DND-41 (cell line): ENCODE measurements at regions not wholly inside any gene's neighbourhood (a gene's known extent, or its start where the extent isn't known, plus 50 kb on each side); places are given as distances from the start of the nearest gene placed in this dataset.

ENCODE experiments used
- ATAC-seq: fragments of 200-7000 bp; cut with Tn5 transposase; 3 replicates; pipeline ENCODE4 v1.9.1; 2021; ENCODE audit warnings: low read depth; ENCODE audit not compliant: insufficient read depth
- DNase-seq: peaks from one replicate; pipeline ENCODE4 v3.0.0-alpha.2; 2020
- H2AFZ ChIP-seq: 2 replicates; pipeline ENCODE4 v1.6.0; 2012; ENCODE audit warnings: low read depth, low read length
- H3K27ac ChIP-seq: 2 replicates; pipeline ENCODE4 v1.5.1; 2012; ENCODE audit warnings: low read length, inconsistent platforms
- H3K27me3 ChIP-seq: fragments of 200-600 bp; sonication (generic); 2 replicates; pipeline ENCODE4 v1.6.0; 2012; ENCODE audit warnings: low read length, mild to moderate bottlenecking, inconsistent platforms; ENCODE audit not compliant: insufficient read depth, poor library complexity
- H3K36me3 ChIP-seq: 2 replicates; pipeline ENCODE4 v1.5.1; 2012; ENCODE audit warnings: low read length, inconsistent platforms; ENCODE audit not compliant: insufficient read depth
- H3K4me1 ChIP-seq: 2 replicates; pipeline ENCODE4 v1.5.1; 2012; ENCODE audit warnings: mild to moderate bottlenecking, low read length; ENCODE audit not compliant: insufficient read depth
- H3K4me2 ChIP-seq: 2 replicates; pipeline ENCODE4 v1.6.0; 2012; ENCODE audit warnings: mild to moderate bottlenecking, moderate library complexity, low read length, inconsistent platforms; ENCODE audit not compliant: insufficient read depth
- H3K4me3 ChIP-seq, 2 experiments: fragments of 200-600 bp in 1 of 2; shearing (Covaris generic) in 1 of 2; 2 replicates each; pipeline ENCODE4 v1.5.1; 2012 to 2016; ENCODE audit warnings: inconsistent platforms in 2 of 2, low read length in 2 of 2, mild to moderate bottlenecking in 2 of 2, low read depth in 1 of 2, moderate library complexity in 1 of 2
- H3K79me2 ChIP-seq: 2 replicates; pipeline ENCODE4 v1.6.0; 2012; ENCODE audit warnings: low read length, inconsistent platforms; ENCODE audit not compliant: insufficient read depth
- H3K9ac ChIP-seq: 2 replicates; pipeline ENCODE4 v1.6.0; 2012; ENCODE audit warnings: low read depth, mild to moderate bottlenecking, inconsistent platforms, low read length, moderate library complexity
- H3K9me3 ChIP-seq: 2 replicates; pipeline ENCODE4 v1.5.1; 2012; ENCODE audit warnings: low read length, moderate library complexity, mild to moderate bottlenecking, inconsistent platforms; ENCODE audit not compliant: insufficient read depth, severe bottlenecking
- H4K20me1 ChIP-seq: 2 replicates; pipeline ENCODE4 v1.6.0; 2012; ENCODE audit warnings: low read length; ENCODE audit not compliant: insufficient read depth
- EZH2 ChIP-seq: IDR thresholded peaks from 3 replicates; pipeline ENCODE4 v1.6.1; 2012; ENCODE audit warnings: borderline replicate concordance, low read depth, mild to moderate bottlenecking, moderate library complexity, low read length, inconsistent platforms; ENCODE audit not compliant: severe bottlenecking
- TF ChIP-seq, protein P1 (sequence below): IDR thresholded peaks from 2 replicates; pipeline ENCODE4 v1.5.1; 2012; ENCODE audit warnings: borderline replicate concordance, low read length, moderate library complexity, mild to moderate bottlenecking; ENCODE audit not compliant: poor library complexity, severe bottlenecking; ENCODE audit errors: extremely low read depth

DNA sequence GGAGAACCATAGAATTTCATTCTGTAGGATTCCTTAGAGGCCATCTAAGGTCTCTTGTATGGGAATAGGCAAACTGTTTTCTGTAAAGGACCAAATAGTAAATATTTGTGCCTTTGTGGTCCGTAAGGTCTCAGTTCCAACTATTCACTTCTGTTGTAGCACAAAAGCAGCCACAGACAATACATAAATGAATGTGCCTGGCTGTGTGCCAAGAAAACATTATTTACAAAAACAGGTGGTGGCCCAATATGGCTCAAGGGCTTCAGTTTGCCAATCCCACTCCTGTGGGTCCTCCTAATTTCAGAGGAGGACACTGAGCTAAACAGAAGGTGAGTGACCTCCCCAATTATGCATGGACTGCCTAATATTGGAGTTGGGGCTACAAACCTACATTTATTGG lies 67.6 kb upstream of the EDEM3 start:
- Histone ChIP-seq H3K36me3 (no peaks in the 10 kb centered on the region), H4K20me1 (no peaks in the 10 kb centered on the region), H2AFZ (no peak overlapping the region), H3K4me2 (no peak overlapping the region), H3K9ac (no peak overlapping the region), H3K4me1 (no peaks in the 10 kb centered on the region), H3K27ac (no peak overlapping the region), H3K27me3 (no peaks in the 10 kb centered on the region), H3K79me2 (no peaks in the 10 kb centered on the region), H3K4me3 (no peak overlapping the region), H3K9me3 (no peaks in the 10 kb centered on the region)
- ATAC-seq (no peak), DNase-seq (no peak)
- no peak for TF ChIP-seq EZH2
- TF ChIP-seq, protein P1, sequence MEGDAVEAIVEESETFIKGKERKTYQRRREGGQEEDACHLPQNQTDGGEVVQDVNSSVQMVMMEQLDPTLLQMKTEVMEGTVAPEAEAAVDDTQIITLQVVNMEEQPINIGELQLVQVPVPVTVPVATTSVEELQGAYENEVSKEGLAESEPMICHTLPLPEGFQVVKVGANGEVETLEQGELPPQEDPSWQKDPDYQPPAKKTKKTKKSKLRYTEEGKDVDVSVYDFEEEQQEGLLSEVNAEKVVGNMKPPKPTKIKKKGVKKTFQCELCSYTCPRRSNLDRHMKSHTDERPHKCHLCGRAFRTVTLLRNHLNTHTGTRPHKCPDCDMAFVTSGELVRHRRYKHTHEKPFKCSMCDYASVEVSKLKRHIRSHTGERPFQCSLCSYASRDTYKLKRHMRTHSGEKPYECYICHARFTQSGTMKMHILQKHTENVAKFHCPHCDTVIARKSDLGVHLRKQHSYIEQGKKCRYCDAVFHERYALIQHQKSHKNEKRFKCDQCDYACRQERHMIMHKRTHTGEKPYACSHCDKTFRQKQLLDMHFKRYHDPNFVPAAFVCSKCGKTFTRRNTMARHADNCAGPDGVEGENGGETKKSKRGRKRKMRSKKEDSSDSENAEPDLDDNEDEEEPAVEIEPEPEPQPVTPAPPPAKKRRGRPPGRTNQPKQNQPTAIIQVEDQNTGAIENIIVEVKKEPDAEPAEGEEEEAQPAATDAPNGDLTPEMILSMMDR, result no peak

DNA sequence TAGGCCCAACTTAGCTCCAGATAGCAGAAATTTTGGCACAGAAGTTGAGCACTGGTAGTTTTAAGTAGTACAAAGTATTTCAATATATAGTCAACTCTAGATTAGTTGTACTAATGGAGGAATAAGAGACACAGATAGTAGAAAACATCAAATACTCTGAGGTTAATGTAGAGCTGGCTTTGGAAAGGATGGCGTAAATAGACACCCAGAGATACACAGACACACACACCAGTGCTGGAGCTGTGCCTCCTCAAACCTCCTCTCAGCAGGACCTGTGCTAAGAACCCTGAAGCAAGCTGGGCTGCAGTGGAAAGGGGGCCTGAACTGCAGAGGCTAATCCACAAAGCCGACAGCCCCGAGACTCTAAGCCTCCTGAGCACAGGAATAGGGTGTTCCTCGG lies 67.0 kb upstream of the EDEM3 start:
- ATAC-seq (no peak), DNase-seq (no peak)
- Histone ChIP-seq H3K36me3 (no peaks in the 10 kb centered on the region), H3K27me3 (no peaks in the 10 kb centered on the region), H4K20me1 (no peaks in the 10 kb centered on the region), H3K4me2 (no peak overlapping the region), H3K27ac (no peak overlapping the region), H2AFZ (no peak overlapping the region), H3K4me1 (no peaks in the 10 kb centered on the region), H3K4me3 (no peak overlapping the region), H3K9ac (no peak overlapping the region), H3K79me2 (no peaks in the 10 kb centered on the region), H3K9me3 (no peaks in the 10 kb centered on the region)
- TF ChIP-seq, protein P1, result no peak
- no peak for TF ChIP-seq EZH2

DNA sequence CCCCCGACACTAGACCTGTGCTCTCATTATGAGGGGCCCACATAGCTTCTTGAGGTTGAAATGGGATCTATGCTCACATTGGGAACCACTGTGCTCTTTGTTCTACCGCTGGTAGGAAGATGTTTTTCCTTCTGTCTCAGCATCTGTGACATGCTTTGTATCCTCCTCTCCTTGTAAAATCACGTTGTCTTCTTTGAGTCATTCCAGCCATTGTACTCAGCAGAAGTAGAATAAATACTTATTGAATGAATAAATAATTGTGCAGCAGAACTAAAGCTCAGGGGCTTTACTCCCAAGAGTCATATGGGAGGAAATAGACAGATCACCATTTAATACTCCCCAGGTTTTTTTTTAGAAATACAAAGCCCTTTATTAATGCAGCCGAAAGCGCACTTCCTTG lies 66.3 kb upstream of the EDEM3 start:
- H3K9me3 ChIP-seq, result no peaks in the 10 kb centered on the region
- no peak overlapping the region for H3K9ac ChIP-seq
- no peak overlapping the region for H3K4me3 ChIP-seq
- H3K36me3 ChIP-seq, result no peaks in the 10 kb centered on the region
- no peak for ATAC-seq
- H3K27ac ChIP-seq, result no peak overlapping the region
- H4K20me1 ChIP-seq, result no peaks in the 10 kb centered on the region
- H3K79me2 ChIP-seq, result no peaks in the 10 kb centered on the region
- no peak for DNase-seq
- H2AFZ ChIP-seq, result no peak overlapping the region
- TF ChIP-seq EZH2, result no peak
- TF ChIP-seq, protein P1, result no peak
- H3K27me3 ChIP-seq, result no peaks in the 10 kb centered on the region
- no peaks in the 10 kb centered on the region for H3K4me1 ChIP-seq
- H3K4me2 ChIP-seq, result no peak overlapping the region

DNA sequence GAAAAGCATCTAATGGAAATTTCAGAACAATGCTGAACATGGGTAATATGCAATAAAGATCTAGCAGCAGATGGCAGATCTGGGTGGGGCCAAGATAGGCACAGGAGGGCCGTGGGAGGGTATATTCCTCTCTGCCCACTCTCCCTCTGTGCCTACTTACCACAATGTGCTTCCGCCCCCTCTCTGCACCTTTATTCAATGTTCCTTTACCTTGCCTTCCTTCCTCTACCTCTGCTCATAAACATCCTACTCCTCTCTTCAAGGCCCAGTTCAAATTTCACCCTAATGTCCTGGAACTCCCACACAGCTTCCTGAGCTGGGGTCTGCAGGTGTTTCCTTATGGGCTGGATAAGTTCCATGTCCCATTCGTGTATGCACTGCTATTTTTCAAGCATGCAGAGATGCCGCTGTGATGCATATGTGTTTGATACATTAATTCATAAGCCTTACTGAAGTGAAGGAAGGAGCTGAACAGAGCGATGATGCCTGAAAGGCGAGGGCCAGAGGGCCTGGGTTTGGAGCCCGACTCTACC lies 65.6 kb upstream of the EDEM3 start:
- TF ChIP-seq, protein P1, result no peak
- no peak for TF ChIP-seq EZH2

More for the DNA sequence above, 65.6 kb upstream of the EDEM3 start:
- DNase-seq (no peak), ATAC-seq (no peak)
- no peak overlapping the region for H3K9ac ChIP-seq
- no peaks in the 10 kb centered on the region for H3K36me3 ChIP-seq
- no peak overlapping the region for H3K4me2 ChIP-seq
- no peaks in the 10 kb centered on the region for H3K27me3 ChIP-seq
- no peaks in the 10 kb centered on the region for H3K9me3 ChIP-seq
- no peaks in the 10 kb centered on the region for H3K79me2 ChIP-seq
- no peak overlapping the region for H2AFZ ChIP-seq
- no peak overlapping the region for H3K27ac ChIP-seq
- H4K20me1 ChIP-seq, result no peaks in the 10 kb centered on the region
- H3K4me3 ChIP-seq, result no peak overlapping the region
- no peaks in the 10 kb centered on the region for H3K4me1 ChIP-seq
